NCI-H128 (cell line): ENCODE measurements at regions not wholly inside any gene's neighbourhood (a gene's known extent, or its start where the extent isn't known, plus 50 kb on each side); places are given as distances from the start of the nearest gene placed in this dataset.

ENCODE experiments used
- DNase-seq: peaks from one replicate; lab custom pipeline; 2025; ENCODE audit not compliant: unreplicated experiment; lab: John Stamatoyannopoulos, UW

- no peak for DNase-seq
These were observed 224.2 kb upstream of the EMCN start for GRCh38 chr4:100742045-100742444.

- DNase-seq, result no peak
These were observed 221.6 kb upstream of the EMCN start for GRCh38 chr4:100739426-100739825.

GRCh38 chr4:100738196-100739165 is 220.7 kb upstream of the EMCN start:
- no peak for DNase-seq

- DNase-seq, result no peak
These were observed 219.0 kb upstream of the EMCN start for GRCh38 chr4:100736641-100737451.

- no peak for DNase-seq
These were observed 211.0 kb upstream of the EMCN start for GRCh38 chr4:100728861-100729260.

- DNase-seq, result no peak
These were observed 205.1 kb upstream of the EMCN start for GRCh38 chr4:100722866-100723459.

- no peak for DNase-seq
These were observed 204.3 kb upstream of the EMCN start for GRCh38 chr4:100722133-100722532.

GRCh38 chr4:100721490-100721889 is 203.7 kb upstream of the EMCN start:
- DNase-seq, result no peak

- DNase-seq, result no peak
These were observed 203.3 kb upstream of the EMCN start for GRCh38 chr4:100721077-100721476.

GRCh38 chr4:100716416-100716815 is 198.6 kb upstream of the EMCN start:
- DNase-seq, result no peak

- DNase-seq, result no peak
These were observed 191.0 kb upstream of the EMCN start for GRCh38 chr4:100708776-100709175.

GRCh38 chr4:100707786-100708185 is 190.0 kb upstream of the EMCN start:
- no peak for DNase-seq

GRCh38 chr4:100696531-100696930 is 178.7 kb upstream of the EMCN start:
- no peak for DNase-seq

GRCh38 chr4:100695871-100696270 is 178.0 kb upstream of the EMCN start:
- no peak for DNase-seq

GRCh38 chr4:100695039-100695654 is 177.3 kb upstream of the EMCN start:
- DNase-seq, result no peak

GRCh38 chr4:100694467-100694866 is 176.6 kb upstream of the EMCN start:
- no peak for DNase-seq

- DNase-seq, result no peak
These were observed 173.0 kb upstream of the EMCN start for GRCh38 chr4:100690812-100691211.

GRCh38 chr4:100688368-100688767 is 170.5 kb upstream of the EMCN start:
- DNase-seq, result no peak

- DNase-seq, result no peak
These were observed 164.8 kb upstream of the EMCN start for GRCh38 chr4:100682477-100683218.

- no peak for DNase-seq
These were observed 163.5 kb upstream of the EMCN start for GRCh38 chr4:100681289-100681688.
